ENCODE measurements at regions not wholly inside any gene's neighbourhood (a gene's known extent, or its start where the extent isn't known, plus 50 kb on each side); places are given as distances from the start of the nearest gene placed in this dataset.

DNA sequence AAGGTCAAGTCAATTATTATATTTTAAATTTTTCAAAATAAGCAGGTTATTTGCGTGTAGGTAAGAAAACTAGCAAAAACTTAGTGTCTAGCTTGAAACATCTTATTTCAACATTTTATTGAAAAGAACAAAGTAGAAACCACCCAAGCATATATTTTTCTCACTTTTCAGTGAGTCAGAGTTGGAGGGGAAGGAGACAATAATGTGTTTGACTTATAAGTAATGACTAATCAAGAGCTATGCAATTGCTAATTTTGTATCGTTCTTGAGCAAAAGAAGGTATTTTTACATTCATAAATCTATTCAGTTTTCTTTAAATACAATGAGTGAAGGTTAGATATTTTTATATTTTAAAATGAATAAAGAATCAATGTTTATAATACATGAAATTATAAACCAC, 54.4 kb upstream of the P2RY1 start:
- ChIA-PET RAD21 (ENCODE audit: low non-redundant PET in 1 of 2, low total read pairs in 2 of 2, uncharacterized antibody in 2 of 2, unreplicated experiment in 2 of 2) (no interaction called here), CTCF (no interaction called here), POLR2A (no interaction called here)
- Histone ChIP-seq H3K4me2 (ENCODE audit: low read length) (no peak overlapping the region), H3K4me1 (ENCODE audit: control insufficient read depth in 1 of 2, insufficient read depth in 2 of 2, low read length in 2 of 2) (no peaks in the 10 kb centered on the region), H3K79me2 (ENCODE audit: insufficient read depth, low read length) (no peaks in the 10 kb centered on the region), H3K4me3 (replicated peaks in 1 of 2; ENCODE audit: low read depth in 1 of 2, low read length in 2 of 2) (no peak overlapping the region), H3K9me2 (ENCODE audit: insufficient read depth) (no peaks in the 10 kb centered on the region), H3K27ac (ENCODE audit: low read depth, low read length) (no peak overlapping the region), H2AFZ (ENCODE audit: low read depth, low read length, poor library complexity, severe bottlenecking) (no peak overlapping the region), H3K36me3 (ENCODE audit: control insufficient read depth in 1 of 2, insufficient read depth in 2 of 2, low read length in 2 of 2) (no peaks in the 10 kb centered on the region), H3K9ac (ENCODE audit: low read length) (no peak overlapping the region), H3K27me3 (ENCODE audit: insufficient read depth, low read length) (no peaks in the 10 kb centered on the region), H4K20me1 (ENCODE audit: insufficient read depth) (no peaks in the 10 kb centered on the region), H3K9me3 (ENCODE audit: control insufficient read depth in 1 of 2, insufficient read depth in 1 of 2, low read depth in 1 of 2, low read length in 2 of 2) (no peaks in the 10 kb centered on the region)
- no TSS peak for BruUV-seq (replicated peaks)
- TF ChIP-seq, protein P1, sequence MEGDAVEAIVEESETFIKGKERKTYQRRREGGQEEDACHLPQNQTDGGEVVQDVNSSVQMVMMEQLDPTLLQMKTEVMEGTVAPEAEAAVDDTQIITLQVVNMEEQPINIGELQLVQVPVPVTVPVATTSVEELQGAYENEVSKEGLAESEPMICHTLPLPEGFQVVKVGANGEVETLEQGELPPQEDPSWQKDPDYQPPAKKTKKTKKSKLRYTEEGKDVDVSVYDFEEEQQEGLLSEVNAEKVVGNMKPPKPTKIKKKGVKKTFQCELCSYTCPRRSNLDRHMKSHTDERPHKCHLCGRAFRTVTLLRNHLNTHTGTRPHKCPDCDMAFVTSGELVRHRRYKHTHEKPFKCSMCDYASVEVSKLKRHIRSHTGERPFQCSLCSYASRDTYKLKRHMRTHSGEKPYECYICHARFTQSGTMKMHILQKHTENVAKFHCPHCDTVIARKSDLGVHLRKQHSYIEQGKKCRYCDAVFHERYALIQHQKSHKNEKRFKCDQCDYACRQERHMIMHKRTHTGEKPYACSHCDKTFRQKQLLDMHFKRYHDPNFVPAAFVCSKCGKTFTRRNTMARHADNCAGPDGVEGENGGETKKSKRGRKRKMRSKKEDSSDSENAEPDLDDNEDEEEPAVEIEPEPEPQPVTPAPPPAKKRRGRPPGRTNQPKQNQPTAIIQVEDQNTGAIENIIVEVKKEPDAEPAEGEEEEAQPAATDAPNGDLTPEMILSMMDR (IDR thresholded peaks at IDR 0.05 in 2 of 3, conservative IDR thresholded peaks at IDR 0.05 in 1 of 3; ENCODE audit: borderline replicate concordance in 1 of 3, insufficient read depth in 1 of 3, low read depth in 2 of 3, low read length in 2 of 3) = no peak
- TF ChIP-seq SP1 (IDR thresholded peaks at IDR 0.05; ENCODE audit: low read depth) (no peak), RAD21 (IDR thresholded peaks at IDR 0.05; ENCODE audit: low read depth) (no peak), ZFX (IDR thresholded peaks at IDR 0.05) (no peak), JUND (IDR thresholded peaks at IDR 0.05) (no peak)
- ATAC-seq (no peak), DNase-seq (ENCODE audit: low read depth, low spot score) (no peak)
- intact Hi-C loops (cut with micrococcal nuclease) = no loop called here

DNA sequence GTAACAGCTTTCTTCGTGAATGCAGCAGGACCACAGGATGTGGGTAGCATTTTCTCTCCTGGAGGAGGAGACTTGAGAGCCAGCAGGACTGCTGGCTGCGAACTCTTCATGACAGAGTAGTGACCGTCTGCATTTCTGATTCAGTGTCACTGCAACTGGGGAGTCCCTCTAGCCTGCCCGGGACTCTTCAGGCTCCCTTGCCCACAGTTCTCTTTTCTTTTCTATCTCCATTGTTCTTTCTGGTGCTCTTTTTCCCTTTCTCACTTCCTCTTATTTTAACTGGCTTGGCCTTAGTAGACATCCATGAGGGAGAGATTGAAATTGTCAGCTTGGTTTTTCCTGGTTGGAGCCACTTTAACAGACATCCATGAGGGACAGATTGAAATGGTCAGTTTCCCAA, 49.9 kb upstream of the P2RY1 start:
- intact Hi-C loops (cut with micrococcal nuclease) = no loop called here
- ChIA-PET POLR2A (no interaction called here), CTCF (no interaction called here), RAD21 (ENCODE audit: low non-redundant PET in 1 of 2, low total read pairs in 2 of 2, uncharacterized antibody in 2 of 2, unreplicated experiment in 2 of 2) (no interaction called here)
- Histone ChIP-seq H3K4me2 (ENCODE audit: low read length) (no peak overlapping the region), H3K9me3 (ENCODE audit: control insufficient read depth in 1 of 2, insufficient read depth in 1 of 2, low read depth in 1 of 2, low read length in 2 of 2) (no peaks in the 10 kb centered on the region), H3K36me3 (ENCODE audit: control insufficient read depth in 1 of 2, insufficient read depth in 2 of 2, low read length in 2 of 2) (no peaks in the 10 kb centered on the region), H3K4me1 (ENCODE audit: control insufficient read depth in 1 of 2, insufficient read depth in 2 of 2, low read length in 2 of 2) (peaks cover 3 to 6% of the 10 kb centered on the region in 2 experiments; a peak in 2 of 4 replicates), H4K20me1 (ENCODE audit: insufficient read depth) (no peaks in the 10 kb centered on the region), H3K9me2 (ENCODE audit: insufficient read depth) (no peaks in the 10 kb centered on the region), H3K9ac (ENCODE audit: low read length) (no peak overlapping the region), H3K27ac (ENCODE audit: low read depth, low read length) (no peak overlapping the region), H2AFZ (ENCODE audit: low read depth, low read length, poor library complexity, severe bottlenecking) (no peak overlapping the region), H3K4me3 (replicated peaks in 1 of 2; ENCODE audit: low read depth in 1 of 2, low read length in 2 of 2) (no peak overlapping the region), H3K79me2 (ENCODE audit: insufficient read depth, low read length) (no peaks in the 10 kb centered on the region), H3K27me3 (ENCODE audit: insufficient read depth, low read length) (no peaks in the 10 kb centered on the region)
- no peak for DNase-seq (ENCODE audit: low read depth, low spot score)
- no TSS peak for BruUV-seq (replicated peaks)
- ATAC-seq = no peak
- TF ChIP-seq CBX3 (IDR thresholded peaks at IDR 0.05; ENCODE audit: low read depth) = no peak
- TF ChIP-seq, protein P2, sequence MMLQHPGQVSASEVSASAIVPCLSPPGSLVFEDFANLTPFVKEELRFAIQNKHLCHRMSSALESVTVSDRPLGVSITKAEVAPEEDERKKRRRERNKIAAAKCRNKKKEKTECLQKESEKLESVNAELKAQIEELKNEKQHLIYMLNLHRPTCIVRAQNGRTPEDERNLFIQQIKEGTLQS (IDR thresholded peaks at IDR 0.05) = no peak
- TF ChIP-seq, protein P3, sequence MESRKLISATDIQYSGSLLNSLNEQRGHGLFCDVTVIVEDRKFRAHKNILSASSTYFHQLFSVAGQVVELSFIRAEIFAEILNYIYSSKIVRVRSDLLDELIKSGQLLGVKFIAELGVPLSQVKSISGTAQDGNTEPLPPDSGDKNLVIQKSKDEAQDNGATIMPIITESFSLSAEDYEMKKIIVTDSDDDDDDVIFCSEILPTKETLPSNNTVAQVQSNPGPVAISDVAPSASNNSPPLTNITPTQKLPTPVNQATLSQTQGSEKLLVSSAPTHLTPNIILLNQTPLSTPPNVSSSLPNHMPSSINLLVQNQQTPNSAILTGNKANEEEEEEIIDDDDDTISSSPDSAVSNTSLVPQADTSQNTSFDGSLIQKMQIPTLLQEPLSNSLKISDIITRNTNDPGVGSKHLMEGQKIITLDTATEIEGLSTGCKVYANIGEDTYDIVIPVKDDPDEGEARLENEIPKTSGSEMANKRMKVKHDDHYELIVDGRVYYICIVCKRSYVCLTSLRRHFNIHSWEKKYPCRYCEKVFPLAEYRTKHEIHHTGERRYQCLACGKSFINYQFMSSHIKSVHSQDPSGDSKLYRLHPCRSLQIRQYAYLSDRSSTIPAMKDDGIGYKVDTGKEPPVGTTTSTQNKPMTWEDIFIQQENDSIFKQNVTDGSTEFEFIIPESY (IDR thresholded peaks at IDR 0.05; ENCODE audit: extremely low read depth, insufficient replicate concordance, low read length) = no peak
- TF ChIP-seq FOSL1 (IDR thresholded peaks at IDR 0.05; ENCODE audit: low read depth) = no peak
- no peak for TF ChIP-seq ZFX (IDR thresholded peaks at IDR 0.05)
- TF ChIP-seq RAD21 (IDR thresholded peaks at IDR 0.05; ENCODE audit: low read depth) = no peak
- TF ChIP-seq YY1 (IDR thresholded peaks at IDR 0.05; ENCODE audit: extremely low read depth, insufficient replicate concordance, low read depth, low read length) = no peak
- no peak for TF ChIP-seq ELF1 (IDR thresholded peaks at IDR 0.05; ENCODE audit: borderline replicate concordance, low read depth)
- no peak for TF ChIP-seq SIN3A (IDR thresholded peaks at IDR 0.05; ENCODE audit: low read depth)
- TF ChIP-seq CEBPB (IDR thresholded peaks at IDR 0.05; ENCODE audit: low read depth) = no peak
- TF ChIP-seq, protein P4, sequence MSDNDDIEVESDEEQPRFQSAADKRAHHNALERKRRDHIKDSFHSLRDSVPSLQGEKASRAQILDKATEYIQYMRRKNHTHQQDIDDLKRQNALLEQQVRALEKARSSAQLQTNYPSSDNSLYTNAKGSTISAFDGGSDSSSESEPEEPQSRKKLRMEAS (IDR thresholded peaks at IDR 0.05) = no peak
